NCI-H1436 treated with DMSO at 0.1 percent for 48 hours (cell line): ENCODE measurements at regions not wholly inside any gene's neighbourhood (a gene's known extent, or its start where the extent isn't known, plus 50 kb on each side); places are given as distances from the start of the nearest gene placed in this dataset.
"Not testable (repeated sequence)": the region's sequence is repeated elsewhere in the genome, so short reads cannot be mapped to it uniquely, and the experiment has no call there.

ENCODE experiments used
- DNase-seq: peaks from one replicate; lab custom pipeline; 2025; lab: John Stamatoyannopoulos, UW

DNA sequence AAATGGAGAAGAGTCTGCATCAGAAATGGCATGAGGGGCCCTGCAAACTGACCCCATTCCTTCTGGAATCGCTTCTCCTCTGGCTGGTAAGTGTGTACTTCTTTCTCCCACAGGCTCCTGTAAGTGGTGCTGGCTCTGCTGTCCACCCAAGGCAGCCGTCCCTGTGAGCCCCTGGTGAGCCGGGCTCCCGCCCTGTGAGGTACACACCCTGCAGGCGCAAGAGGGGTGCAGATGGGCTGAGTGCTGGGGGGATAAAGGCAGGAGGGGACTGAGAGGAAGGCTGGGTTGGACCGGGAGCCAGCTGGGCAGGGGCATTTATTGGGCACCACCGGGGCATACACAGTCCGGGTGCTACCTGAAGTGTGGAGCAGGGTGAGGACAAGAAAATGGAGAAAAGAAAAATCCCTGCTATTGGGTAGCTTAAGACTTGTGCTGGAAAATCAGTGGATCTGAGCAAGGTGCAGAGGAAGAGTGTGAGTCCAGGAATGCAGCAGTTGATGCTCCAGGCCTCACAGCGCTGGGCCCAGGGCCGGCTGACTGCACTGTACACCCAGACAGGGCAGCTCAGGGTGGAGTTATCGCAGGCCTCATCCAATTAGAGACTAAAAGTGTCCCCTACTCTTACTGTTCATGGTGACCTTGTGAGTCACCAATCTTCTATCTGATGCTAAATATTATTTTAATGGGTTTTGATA is 455.1 kb upstream of the B3GAT1 start:
- DNase-seq = no peak

GRCh38 chr11:134866215-134866614 is 454.2 kb upstream of the B3GAT1 start:
- no peak for DNase-seq

- DNase-seq = no peak
Observed at GRCh38 chr11:134864968-134865305, 452.9 kb upstream of the B3GAT1 start.

DNA sequence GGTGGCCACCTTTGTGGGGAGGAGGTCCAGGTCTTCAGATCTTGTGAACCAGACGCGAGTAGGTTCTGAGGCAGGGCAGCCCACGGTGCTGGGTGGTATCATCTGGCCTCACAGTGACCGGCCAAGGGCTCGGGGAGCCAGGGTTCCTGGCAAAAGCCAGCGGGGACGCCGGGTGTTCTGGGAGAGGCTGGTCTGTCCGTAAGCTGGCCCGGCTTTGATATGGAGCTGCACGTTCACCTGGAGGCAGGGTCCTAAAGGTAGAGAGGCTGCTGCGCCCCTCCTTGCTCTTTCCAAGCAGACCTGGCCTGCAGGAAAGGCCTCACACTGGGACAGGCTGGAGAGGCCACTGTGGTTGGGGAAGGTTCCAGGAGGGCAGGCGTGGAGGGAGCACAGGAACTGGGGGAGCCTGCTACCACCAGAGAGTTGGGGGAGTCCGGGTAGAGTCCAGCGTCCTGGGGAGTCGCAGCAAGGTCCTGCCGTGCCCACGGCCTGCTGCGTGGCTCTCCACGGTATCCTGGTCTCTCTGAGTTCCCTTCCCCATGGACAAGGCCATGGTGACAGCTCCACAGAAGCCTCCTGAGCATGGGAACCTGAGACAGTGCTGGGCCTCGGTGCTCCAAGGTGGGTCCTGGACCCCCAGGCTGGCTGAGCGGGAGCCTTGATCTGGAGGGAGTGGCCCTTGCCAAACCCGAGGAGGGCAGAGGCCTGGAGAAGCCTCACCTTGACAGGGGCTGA is 452.4 kb upstream of the B3GAT1 start:
- no peak for DNase-seq

DNA sequence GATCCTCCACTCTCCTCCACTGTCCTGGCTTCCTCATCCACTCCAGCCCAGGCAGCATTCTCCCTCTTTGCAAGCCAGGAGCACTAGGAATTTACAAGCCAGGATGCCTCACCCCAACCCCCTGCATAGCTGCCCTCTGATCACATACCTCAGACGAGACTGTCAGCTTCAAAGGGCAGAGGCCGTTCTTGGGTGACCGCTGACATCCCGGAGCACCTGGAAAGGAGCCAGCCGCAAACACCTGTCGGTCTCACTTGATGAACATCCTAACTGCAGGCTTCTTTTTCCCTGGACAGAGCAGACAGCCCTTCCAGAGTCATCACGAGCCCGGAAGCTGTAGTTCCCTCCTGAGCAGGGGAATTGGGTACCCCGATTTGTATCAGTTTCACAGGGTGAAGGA is 451.3 kb upstream of the B3GAT1 start:
- no peak for DNase-seq

DNA sequence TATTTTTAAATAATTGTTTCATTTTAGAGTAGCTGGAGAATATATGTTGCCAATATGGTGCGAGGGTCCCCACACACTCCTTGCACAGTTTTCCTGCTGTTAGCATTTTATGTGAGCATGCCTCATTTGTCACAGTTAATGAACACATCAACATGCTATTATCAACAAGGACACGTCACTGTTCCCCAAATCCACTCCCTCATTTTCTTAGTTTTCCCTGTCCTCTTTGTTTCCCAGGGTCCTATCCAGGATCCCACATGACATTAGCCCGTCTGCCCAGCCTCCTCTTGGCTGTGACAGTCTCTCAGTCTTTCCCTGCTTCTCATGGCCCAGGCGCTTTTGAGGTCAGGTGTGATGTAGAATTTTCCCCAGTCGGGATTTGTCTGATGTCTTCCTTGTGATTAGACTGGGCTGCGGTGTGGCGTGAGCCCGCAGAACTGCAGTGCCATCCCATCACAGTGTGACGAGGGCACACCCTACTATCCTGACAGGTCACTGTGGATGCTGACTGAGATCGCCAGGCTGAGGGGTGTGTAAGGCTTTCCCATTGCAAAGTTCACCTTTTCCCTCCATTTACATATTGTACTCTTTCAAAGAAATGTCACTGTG is 450.6 kb upstream of the B3GAT1 start:
- DNase-seq = no peak

DNA sequence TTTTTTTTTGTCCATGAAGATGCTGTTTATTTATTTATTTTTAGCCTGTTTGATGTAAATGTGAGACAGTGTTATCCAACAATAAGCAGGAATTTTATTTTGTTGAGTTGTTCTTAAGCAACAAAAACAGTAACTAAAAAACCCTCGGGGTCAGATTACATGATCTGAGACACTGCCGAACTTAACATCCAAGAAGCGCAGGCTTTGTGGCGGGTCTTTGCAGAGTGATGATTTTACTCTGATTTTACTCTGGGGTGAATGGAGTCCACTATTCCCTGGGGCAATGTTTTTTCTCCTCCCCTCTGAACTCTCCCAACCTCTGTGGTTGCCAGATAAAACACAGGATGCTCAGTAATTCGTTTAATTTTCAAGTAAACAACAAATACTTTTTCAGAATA is 450.1 kb upstream of the B3GAT1 start:
- DNase-seq = no peak

DNA sequence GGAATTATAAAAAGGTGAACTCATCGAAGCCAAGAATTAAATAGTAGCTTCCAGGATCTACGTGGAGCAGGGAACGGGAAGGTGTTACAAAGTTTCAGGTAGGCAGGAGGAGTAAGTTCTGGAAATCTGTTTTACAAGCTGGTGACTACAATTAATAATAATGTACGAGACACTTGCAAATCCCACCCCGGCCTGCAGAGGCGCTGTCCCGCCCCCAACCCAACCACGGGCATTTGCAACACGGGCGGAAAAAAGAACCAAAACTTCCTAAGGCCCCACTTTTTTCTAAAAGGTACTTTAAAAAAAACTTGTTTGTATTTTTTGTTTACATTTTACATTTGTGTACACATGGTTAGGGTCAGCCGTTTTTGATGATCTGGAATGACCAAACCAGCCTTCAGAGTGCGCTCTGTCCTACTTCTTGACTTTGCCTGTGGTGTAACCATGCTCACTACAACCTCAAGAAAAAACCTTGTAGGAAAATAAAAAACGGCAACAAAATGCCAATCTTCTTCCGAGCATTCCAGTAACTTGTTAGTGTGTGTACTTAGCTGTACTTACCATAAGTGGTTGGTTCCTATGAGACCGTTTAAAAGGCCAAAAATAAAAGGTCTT is 449.6 kb upstream of the B3GAT1 start:
- no peak for DNase-seq

GRCh38 chr11:134858783-134859480 is 446.9 kb upstream of the B3GAT1 start:
- DNase-seq = no peak

DNA sequence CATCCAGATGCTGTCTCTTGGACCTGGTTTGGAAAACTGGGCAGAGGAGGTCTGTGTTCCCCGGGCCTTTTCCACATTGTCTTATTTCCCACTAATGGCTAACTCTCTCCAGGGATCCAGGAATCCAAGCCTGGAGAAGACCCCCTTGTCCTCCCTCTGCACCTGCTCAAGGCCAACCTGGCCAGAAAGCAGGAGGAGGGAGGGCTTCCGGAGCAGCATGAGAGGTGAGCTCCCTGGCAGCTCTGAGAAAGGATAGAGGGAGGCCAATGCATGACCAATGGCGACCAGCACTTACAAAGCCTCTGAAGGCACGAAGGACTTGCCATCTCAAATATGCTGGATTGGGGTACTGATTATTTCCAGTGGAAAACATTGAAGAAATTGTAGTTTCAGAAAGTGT is 445.0 kb upstream of the B3GAT1 start:
- no peak for DNase-seq

DNA sequence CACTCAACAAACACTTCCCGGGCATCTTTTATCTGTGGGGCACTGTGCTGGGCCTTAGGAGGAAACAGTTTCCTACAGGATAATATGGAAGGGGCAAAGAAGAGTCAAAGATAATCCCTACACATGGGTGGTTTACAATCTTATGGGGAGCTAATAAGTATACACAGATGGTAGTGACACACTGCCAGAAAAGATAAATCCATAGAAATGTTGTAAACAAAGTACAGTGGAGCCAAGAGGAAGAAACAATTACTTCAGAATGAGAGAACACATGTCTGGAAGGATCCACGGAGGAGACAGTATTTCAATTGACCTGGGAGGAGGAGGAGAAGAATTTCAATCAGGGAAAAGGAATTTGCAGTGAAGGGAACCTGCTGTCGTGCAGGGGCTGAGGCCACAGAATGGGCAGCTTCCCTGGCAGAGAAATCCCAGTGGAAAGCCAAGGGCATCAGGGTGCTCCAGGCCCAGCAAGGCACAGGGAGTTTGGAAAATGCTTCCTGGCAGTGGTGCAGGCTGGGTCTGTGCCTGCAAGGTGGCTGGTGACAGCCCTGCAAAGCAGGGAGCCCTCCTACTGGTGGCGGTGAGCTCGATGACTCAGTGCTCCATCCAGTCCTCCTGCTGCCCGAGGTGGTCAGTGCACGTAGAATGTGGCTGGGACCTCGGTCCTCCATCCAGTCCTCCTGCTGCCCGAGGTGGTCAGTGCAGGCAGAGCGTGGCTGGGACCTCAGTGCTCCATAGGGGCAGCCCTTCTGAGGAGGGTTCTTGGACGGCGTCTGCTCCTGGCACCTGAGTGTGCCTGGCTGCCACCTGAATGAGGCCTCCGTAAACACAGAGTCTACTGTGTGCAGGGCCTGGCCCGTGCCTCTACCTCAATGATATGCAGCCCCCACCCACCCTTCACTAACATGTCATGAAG is 444.3 kb upstream of the B3GAT1 start:
- no peak for DNase-seq

DNA sequence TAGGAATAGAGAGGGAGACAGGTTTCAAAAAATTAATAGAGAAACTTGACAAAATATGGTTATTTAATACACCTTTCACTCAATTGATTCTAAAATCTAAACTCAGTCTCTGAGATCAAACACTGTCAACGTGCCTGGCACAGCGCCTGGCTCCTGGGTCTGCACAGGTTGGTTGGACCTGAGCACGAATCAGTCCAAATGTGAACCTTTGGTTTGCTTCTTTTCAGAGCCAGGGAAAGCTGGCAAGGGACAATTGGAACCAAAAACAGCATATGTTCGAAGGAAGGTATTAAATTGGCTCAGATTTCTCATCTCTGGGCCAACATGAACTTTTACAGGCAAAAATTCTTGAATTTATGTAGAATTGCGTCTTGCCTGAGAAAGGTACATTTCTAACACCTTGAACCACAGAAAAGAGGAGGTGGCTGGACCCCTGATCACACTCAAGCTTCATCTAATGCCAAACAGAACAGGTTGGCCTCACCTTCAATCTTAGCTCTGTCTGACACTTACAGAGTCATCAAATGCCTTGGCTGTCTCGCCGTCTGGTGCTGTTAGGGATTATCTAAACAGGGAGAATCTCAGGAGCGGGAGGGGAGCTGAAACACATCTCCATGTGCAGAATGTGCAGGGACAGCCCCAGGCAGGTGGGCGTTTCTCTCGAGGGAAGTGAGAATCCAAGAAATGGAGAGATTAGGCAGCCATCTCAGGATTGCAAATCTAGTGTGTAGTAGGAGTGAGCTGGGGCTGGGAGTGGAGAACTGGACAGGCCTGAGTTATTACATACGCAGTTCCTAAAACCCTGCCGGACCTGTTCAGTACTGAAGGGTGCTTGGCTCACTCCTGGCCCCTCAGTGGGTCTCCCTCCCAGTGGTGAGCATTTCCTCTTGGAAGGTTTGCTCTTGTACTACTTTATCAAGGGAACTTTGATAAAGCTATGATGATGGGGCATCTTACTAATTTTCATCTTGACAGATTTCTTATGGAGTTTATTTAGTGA is 442.2 kb upstream of the B3GAT1 start:
- DNase-seq = no peak

DNA sequence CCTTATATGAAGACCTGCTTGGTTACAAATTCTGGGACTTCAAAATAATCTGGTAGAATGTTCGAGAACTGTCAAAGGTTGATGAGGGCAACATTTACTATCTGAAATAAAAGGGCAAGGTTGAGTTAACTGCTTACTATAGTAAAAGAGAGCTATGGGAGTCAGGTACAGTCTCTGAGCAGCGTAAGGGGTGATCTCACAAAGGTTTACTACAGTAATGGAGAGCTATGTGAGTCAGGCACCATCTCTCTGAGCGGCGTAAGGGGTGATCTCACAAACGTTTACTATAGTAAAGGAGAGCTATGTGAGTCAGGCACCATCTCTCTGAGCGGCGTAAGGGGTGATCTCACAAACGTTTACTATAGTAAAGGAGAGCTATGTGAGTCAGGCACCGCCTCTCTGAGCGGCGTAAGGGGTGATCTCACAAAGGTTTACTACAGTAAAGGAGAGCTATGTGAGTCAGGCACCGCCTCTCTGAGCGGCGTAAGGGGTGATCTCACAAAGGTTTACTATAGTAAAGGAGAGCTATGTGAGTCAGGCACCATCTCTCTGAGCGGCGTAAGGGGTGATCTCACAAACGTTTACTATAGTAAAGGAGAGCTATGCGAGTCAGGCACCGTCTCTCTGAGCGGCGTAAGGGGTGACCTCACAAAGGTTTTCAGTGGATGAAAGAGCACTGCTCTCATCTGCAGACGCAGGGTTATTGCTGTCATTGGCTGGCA is 439.6 kb upstream of the B3GAT1 start:
- not testable (repeated sequence) for DNase-seq

- DNase-seq = no peak
Observed at GRCh38 chr11:134850566-134850965, 438.5 kb upstream of the B3GAT1 start.

DNA sequence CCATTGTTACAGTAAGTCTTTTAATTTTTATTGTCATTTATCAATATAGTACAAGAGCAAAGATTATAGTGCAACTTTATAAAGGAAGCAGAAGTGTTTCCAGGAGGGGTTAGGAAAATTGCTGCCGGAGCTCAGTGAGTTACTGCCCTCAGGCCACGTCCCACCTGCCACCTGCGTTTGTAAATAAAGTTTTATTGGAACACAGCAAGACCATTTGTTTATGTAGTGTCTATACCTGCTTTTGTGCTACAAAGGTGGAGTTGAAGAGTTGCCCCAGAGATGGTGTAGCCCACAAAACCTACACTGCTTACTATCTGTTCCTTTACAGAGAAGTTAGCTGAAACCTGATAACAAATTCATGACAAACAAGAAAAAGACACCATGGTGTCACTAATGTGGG is 437.8 kb upstream of the B3GAT1 start:
- DNase-seq = no peak

DNA sequence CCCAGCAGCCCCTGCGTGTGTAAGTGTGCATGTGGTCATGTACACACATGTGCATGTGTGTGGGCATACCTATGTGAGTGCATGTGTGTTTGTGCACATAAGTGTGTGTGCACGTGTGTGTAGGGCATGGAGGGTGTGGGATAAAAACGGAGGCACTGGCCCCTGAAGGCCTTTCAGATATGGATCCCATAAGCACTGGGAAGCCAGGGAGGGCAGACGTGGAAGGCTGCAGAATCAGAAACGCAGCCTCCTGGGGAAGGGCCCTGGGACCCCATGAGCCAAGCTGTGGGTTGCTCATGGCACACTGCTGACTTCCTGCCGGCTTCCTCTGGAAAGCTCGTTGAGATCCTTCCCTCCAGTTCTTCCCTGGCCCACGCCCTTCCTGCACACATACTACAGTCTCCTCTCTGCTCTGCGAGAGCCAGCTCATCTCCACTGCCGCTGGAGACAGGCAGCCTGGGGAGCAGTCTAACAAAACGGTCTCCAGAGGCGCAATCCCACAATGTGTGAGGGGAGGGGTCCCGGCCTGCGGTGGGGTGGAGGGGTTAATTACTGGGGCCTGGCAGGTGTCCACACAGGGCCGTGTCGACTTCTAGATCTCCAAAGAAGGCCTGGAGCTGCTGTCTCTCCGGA is 435.2 kb upstream of the B3GAT1 start:
- DNase-seq = no peak

GRCh38 chr11:134846328-134847082 is 434.5 kb upstream of the B3GAT1 start:
- DNase-seq = no peak
